GM23338 (cell line): ENCODE measurements at regions not wholly inside any gene's neighbourhood (a gene's known extent, or its start where the extent isn't known, plus 50 kb on each side); places are given as distances from the start of the nearest gene placed in this dataset.

Experiments
- ATAC-seq: fragments of 200-7000 bp; cut with Tn5 transposase; 3 replicates; pipeline ENCODE4 v1.9.1; 2020
- DNase-seq: peaks from one replicate; pipeline ENCODE4 v3.0.0-alpha.2; 2015; ENCODE audit warnings: low spot score
- H2AFZ ChIP-seq: fragments of 200-600 bp; sonication (generic); 2 replicates; pipeline ENCODE4 v1.8.0; 2016; ENCODE audit warnings: antibody characterized with exemption, mild to moderate bottlenecking, moderate library complexity
- H3F3A ChIP-seq: fragments of 200-600 bp; sonication (generic); replicated peaks from 2 replicates; pipeline ENCODE4 v1.8.0; 2017; ENCODE audit warnings: antibody characterized with exemption, mixed run types, low read depth
- H3K27ac ChIP-seq: fragments of 200-600 bp; sonication (generic); 2 replicates; pipeline ENCODE4 v1.6.1; 2016; ENCODE audit warnings: low read depth
- H3K27me3 ChIP-seq: fragments of 200-600 bp; sonication (generic); 2 replicates; pipeline ENCODE4 v1.8.0; 2016; ENCODE audit warnings: mild to moderate bottlenecking, mixed run types, moderate library complexity; ENCODE audit not compliant: insufficient read depth
- H3K36me3 ChIP-seq: fragments of 200-600 bp; sonication (generic); 2 replicates; pipeline ENCODE4 v1.8.0; 2016; ENCODE audit warnings: mild to moderate bottlenecking; ENCODE audit not compliant: insufficient read depth
- H3K4me1 ChIP-seq: fragments of 200-600 bp; sonication (generic); 2 replicates; pipeline ENCODE4 v1.8.0; 2016; ENCODE audit warnings: mild to moderate bottlenecking, moderate library complexity; ENCODE audit not compliant: insufficient read depth
- H3K4me2 ChIP-seq: fragments of 200-600 bp; sonication (generic); 2 replicates; pipeline ENCODE4 v1.7.1; 2017; ENCODE audit warnings: mixed run types
- H3K4me3 ChIP-seq: fragments of 200-600 bp; sonication (generic); 2 replicates; pipeline ENCODE4 v1.6.1; 2016; ENCODE audit warnings: mixed run types
- H3K79me2 ChIP-seq: fragments of 200-600 bp; sonication (generic); replicated peaks from 2 replicates; pipeline ENCODE4 v1.8.0; 2017; ENCODE audit warnings: mild to moderate bottlenecking; ENCODE audit not compliant: insufficient read depth
- H3K9me2 ChIP-seq: fragments of 200-600 bp; sonication (generic); 2 replicates; pipeline ENCODE4 v1.8.0; 2017; ENCODE audit not compliant: insufficient read depth
- H4K20me1 ChIP-seq: fragments of 200-600 bp; sonication (generic); replicated peaks from 2 replicates; pipeline ENCODE4 v1.8.0; 2017; ENCODE audit warnings: mild to moderate bottlenecking; ENCODE audit not compliant: insufficient read depth
- H3K27ac Mint-ChIP-seq: 2 replicates; pipeline ENCODE4 v1.8.0; 2020; ENCODE audit warnings: inconsistent platforms, mild to moderate bottlenecking, moderate library complexity, mixed read lengths
- H3K27me3 Mint-ChIP-seq: 3 replicates; pipeline ENCODE4 v1.8.0; 2022; ENCODE audit warnings: low read depth, mild to moderate bottlenecking, moderate library complexity, mixed read lengths, inconsistent platforms; ENCODE audit not compliant: insufficient read depth, poor library complexity
- H3K36me3 Mint-ChIP-seq: 3 replicates; pipeline ENCODE4 v1.8.0; 2021; ENCODE audit warnings: low read depth, mild to moderate bottlenecking, inconsistent platforms, moderate library complexity, mixed read lengths
- H3K4me1 Mint-ChIP-seq: 3 replicates; pipeline ENCODE4 v1.8.0; 2020; ENCODE audit warnings: mild to moderate bottlenecking, inconsistent platforms, mixed read lengths
- H3K4me3 Mint-ChIP-seq: 3 replicates; pipeline ENCODE4 v1.8.0; 2021; ENCODE audit warnings: moderate library complexity, mild to moderate bottlenecking, inconsistent platforms, mixed read lengths
- H3K9me3 Mint-ChIP-seq: 3 replicates; pipeline ENCODE4 v1.8.0; 2020; ENCODE audit warnings: moderate library complexity, mild to moderate bottlenecking, inconsistent platforms, mixed read lengths
- CREB1 ChIP-seq: fragments of 250-450 bp; sonication (Bioruptor Pico); IDR thresholded peaks from 2 replicates; pipeline ENCODE4 v1.5.0; 2020; ENCODE audit warnings: low read depth, mild to moderate bottlenecking, moderate library complexity
- CTCF ChIP-seq, 2 experiments: fragments of 200-600 bp in 1 of 2; sonication (generic) in 1 of 2; conservative IDR thresholded peaks; 2 replicates each; pipeline versions ENCODE4 v1.5.1 to v1.6.1; 2016 to 2017; ENCODE audit warnings: antibody characterized with exemption in 2 of 2, low read depth in 2 of 2, mild to moderate bottlenecking in 2 of 2, moderate library complexity in 1 of 2
- ETS1 ChIP-seq: IDR thresholded peaks from 2 replicates; pipeline ENCODE4 v1.6.1; 2016; ENCODE audit warnings: antibody characterized with exemption
- EZH2 ChIP-seq: fragments of 200-600 bp; sonication (generic); IDR thresholded peaks from one replicate; pipeline ENCODE4 v1.8.0; 2017; ENCODE audit warnings: antibody characterized with exemption, mild to moderate bottlenecking, low read depth; ENCODE audit not compliant: unreplicated experiment
- EZH2phosphoT487 ChIP-seq: fragments of 200-600 bp; sonication (generic); IDR thresholded peaks from one replicate; pipeline ENCODE4 v1.8.1; 2018; ENCODE audit warnings: antibody characterized with exemption; ENCODE audit not compliant: unreplicated experiment
- JUNB ChIP-seq: IDR thresholded peaks from one replicate; pipeline ENCODE4 v1.6.1; 2016; ENCODE audit warnings: antibody characterized with exemption; ENCODE audit not compliant: unreplicated experiment
- NANOG ChIP-seq: IDR thresholded peaks from 2 replicates; pipeline ENCODE4 v1.6.1; 2016; ENCODE audit warnings: antibody characterized with exemption, borderline replicate concordance
- POLR2AphosphoS5 ChIP-seq: IDR thresholded peaks from 2 replicates; pipeline ENCODE4 v1.6.1; 2016; ENCODE audit warnings: antibody characterized with exemption, low read depth
- REST ChIP-seq: IDR thresholded peaks from one replicate; pipeline ENCODE4 v1.6.1; 2018; ENCODE audit warnings: antibody characterized with exemption; ENCODE audit not compliant: unreplicated experiment
- STAT1 ChIP-seq: IDR thresholded peaks from one replicate; pipeline ENCODE4 v1.6.1; 2016; ENCODE audit warnings: antibody characterized with exemption; ENCODE audit not compliant: unreplicated experiment
- ZNF114 ChIP-seq: fragments of 250-450 bp; sonication (Bioruptor Pico); IDR thresholded peaks from 2 replicates; pipeline ENCODE4 v1.5.0; 2020; ENCODE audit warnings: mild to moderate bottlenecking, moderate library complexity
- ZNF331 ChIP-seq: fragments of 250-450 bp; sonication (Bioruptor Pico); IDR thresholded peaks from 2 replicates; pipeline ENCODE4 v1.5.0; 2020; ENCODE audit warnings: low read depth, mild to moderate bottlenecking, moderate library complexity

GRCh38 chr5:107184871-107185270, 485.9 kb downstream of the EFNA5 start:
- H3K36me3 ChIP-seq, result no peaks in the 10 kb centered on the region
- no peaks in the 10 kb centered on the region for H3K9me2 ChIP-seq
- TF ChIP-seq JUNB, result no peak
- TF ChIP-seq ETS1, result no peak
- no peak for TF ChIP-seq CTCF (conservative IDR thresholded peaks at IDR 0.05; ENCODE audit: low read depth in 2 of 2)
- no peak for TF ChIP-seq CREB1 (CRISPR knock-in tag)
- no peak for TF ChIP-seq ZNF331
- TF ChIP-seq ZNF114, result no peak
- H3K4me1 ChIP-seq, result no peaks in the 10 kb centered on the region
- no peak overlapping the region for H3K4me2 ChIP-seq
- Mint-ChIP-seq H3K4me1 (no peaks in the 10 kb centered on the region), H3K9me3 (no peaks in the 10 kb centered on the region; the same call in 2 of the 3 replicates), H3K27me3 (no peaks in the 10 kb centered on the region), H3K36me3 (no peaks in the 10 kb centered on the region), H3K27ac (no peak overlapping the region), H3K4me3 (no peak overlapping the region)
- no peaks in the 10 kb centered on the region for H3K27me3 ChIP-seq
- no peak overlapping the region for H3K4me3 ChIP-seq
- no peak overlapping the region for H3K27ac ChIP-seq
- no peaks in the 10 kb centered on the region for H3F3A ChIP-seq
- H4K20me1 ChIP-seq, result no peaks in the 10 kb centered on the region
- no peak overlapping the region for H2AFZ ChIP-seq
- DNase-seq (no peak), ATAC-seq (no peak)
- H3K79me2 ChIP-seq, result no peaks in the 10 kb centered on the region

- H3K9me3 Mint-ChIP-seq, result no peaks in the 10 kb centered on the region; the same call in 2 of the 3 replicates
- Histone ChIP-seq H3K27me3 (no peaks in the 10 kb centered on the region), H2AFZ (no peak overlapping the region), H3K4me1 (no peaks in the 10 kb centered on the region), H3K4me2 (no peak overlapping the region), H3K4me3 (no peak overlapping the region), H3K79me2 (no peaks in the 10 kb centered on the region), H3K9me2 (no peaks in the 10 kb centered on the region), H3F3A (no peaks in the 10 kb centered on the region), H4K20me1 (no peaks in the 10 kb centered on the region), H3K27ac (no peak overlapping the region), H3K36me3 (no peaks in the 10 kb centered on the region)
- H3K36me3 Mint-ChIP-seq, result no peaks in the 10 kb centered on the region
- no peaks in the 10 kb centered on the region for H3K4me1 Mint-ChIP-seq
- no peak overlapping the region for H3K4me3 Mint-ChIP-seq
- H3K27me3 Mint-ChIP-seq, result no peaks in the 10 kb centered on the region
- no peak for DNase-seq
- no peak for ATAC-seq
- no peak overlapping the region for H3K27ac Mint-ChIP-seq
- TF ChIP-seq EZH2 (no peak), EZH2phosphoT487 (no peak), CREB1 (CRISPR knock-in tag) (no peak), ZNF331 (no peak), STAT1 (no peak), JUNB (no peak), CTCF (conservative IDR thresholded peaks at IDR 0.05; ENCODE audit: low read depth in 2 of 2) (no peak), ETS1 (no peak), NANOG (no peak), POLR2AphosphoS5 (no peak), REST (no peak), ZNF114 (no peak)
Observed at GRCh38 chr5:107184066-107184465, 486.7 kb downstream of the EFNA5 start.
